ENCODE measurements at regions not wholly inside any gene's neighbourhood (a gene's known extent, or its start where the extent isn't known, plus 50 kb on each side); places are given as distances from the start of the nearest gene placed in this dataset.
A peak's percentile ranks its signal among the peaks of the same experiment; 100 is the strongest.

DNA sequence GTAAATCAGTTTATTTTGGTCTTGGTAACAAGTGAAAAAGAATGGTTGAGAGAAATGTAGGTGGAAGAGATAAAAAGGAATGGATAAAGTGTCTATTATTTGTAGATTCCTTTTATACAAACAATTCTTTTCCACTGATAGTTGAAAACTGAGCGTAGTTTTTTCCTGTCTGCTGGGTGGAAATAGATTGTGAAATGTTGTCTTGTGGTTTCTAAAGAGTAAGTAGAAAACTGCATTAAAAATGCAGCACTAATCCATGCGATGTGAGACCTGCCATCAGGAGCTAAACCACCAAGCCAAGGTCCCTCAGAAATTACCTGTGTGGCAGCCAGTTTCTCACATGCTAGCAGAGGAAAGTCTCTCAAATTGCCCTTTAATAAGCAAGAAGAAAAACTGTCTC lies 103.2 kb upstream of the SLC44A3 start:
- H3K27ac Mint-ChIP-seq (ENCODE audit: unreplicated experiment): no peak overlapping the region
- H3K27me3 Mint-ChIP-seq (ENCODE audit: unreplicated experiment): no peaks in the 10 kb centered on the region
- TF ChIP-seq, protein P1, sequence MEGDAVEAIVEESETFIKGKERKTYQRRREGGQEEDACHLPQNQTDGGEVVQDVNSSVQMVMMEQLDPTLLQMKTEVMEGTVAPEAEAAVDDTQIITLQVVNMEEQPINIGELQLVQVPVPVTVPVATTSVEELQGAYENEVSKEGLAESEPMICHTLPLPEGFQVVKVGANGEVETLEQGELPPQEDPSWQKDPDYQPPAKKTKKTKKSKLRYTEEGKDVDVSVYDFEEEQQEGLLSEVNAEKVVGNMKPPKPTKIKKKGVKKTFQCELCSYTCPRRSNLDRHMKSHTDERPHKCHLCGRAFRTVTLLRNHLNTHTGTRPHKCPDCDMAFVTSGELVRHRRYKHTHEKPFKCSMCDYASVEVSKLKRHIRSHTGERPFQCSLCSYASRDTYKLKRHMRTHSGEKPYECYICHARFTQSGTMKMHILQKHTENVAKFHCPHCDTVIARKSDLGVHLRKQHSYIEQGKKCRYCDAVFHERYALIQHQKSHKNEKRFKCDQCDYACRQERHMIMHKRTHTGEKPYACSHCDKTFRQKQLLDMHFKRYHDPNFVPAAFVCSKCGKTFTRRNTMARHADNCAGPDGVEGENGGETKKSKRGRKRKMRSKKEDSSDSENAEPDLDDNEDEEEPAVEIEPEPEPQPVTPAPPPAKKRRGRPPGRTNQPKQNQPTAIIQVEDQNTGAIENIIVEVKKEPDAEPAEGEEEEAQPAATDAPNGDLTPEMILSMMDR (IDR thresholded peaks at IDR 0.05; ENCODE audit: unreplicated experiment): no peak
- DNase-seq: no peak
- no TSS peak for BruUV-seq (replicated peaks)
- CTCF ChIA-PET: no interaction called here
- peaks cover 8% of the 10 kb centered on the region for H3K36me3 Mint-ChIP-seq (ENCODE audit: insufficient read depth, unreplicated experiment)
- peaks cover 32% of the 10 kb centered on the region for H3K4me1 Mint-ChIP-seq (ENCODE audit: low read depth, unreplicated experiment)
- intact Hi-C loops (cut with micrococcal nuclease; ENCODE audit: unreplicated experiment): no loop called here
- H3K4me3 Mint-ChIP-seq (ENCODE audit: low read depth, unreplicated experiment): no peak overlapping the region
- no peaks in the 10 kb centered on the region for H3K9me3 Mint-ChIP-seq (ENCODE audit: low read depth, unreplicated experiment)

DNA sequence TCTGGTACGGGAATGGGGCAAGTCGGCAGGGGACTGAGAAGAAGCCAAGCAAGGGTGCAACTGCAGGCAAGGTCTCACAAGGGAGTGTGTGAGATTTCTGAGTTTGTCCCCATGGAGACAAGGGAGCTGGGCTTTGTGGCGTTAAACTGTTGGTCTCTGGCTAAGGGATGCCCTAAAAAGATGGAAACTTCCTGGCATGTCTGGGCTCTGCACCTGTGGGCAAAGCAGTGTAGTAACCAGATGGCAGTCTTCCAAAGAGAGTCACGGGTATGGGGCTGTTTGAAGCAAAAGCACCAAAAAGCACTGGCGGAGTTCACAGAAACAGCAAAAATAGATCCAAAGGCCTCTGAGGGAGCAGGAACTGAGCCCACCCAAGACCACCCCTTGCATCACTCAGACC lies 104.8 kb upstream of the SLC44A3 start:
- H3K4me3 Mint-ChIP-seq (ENCODE audit: low read depth, unreplicated experiment): no peak overlapping the region
- intact Hi-C loops (cut with micrococcal nuclease; ENCODE audit: unreplicated experiment): no loop called here
- peak overlapping the region; percentile 40 for H3K27ac Mint-ChIP-seq (ENCODE audit: unreplicated experiment)

DNA sequence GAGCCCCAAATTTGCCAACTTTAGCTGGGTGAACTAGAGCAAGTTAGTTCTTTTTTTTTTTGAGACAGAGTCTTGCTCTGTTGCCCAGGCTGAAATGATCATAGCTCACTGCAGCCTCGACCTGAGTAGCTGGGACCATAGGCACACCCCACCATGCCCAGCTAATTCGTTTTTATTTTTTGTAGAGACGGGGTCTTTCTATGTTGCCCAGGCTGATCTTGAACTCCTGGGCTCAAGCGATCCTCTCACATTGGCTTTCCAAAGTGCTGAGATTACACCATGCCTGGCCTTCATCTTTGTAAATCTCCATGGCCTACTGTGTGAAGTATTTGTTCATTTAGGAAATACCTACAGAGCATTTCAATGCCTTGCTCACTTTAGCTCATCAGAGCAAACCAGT lies 105.6 kb upstream of the SLC44A3 start:
- no peak for DNase-seq

More for the DNA sequence above, 104.8 kb upstream of the SLC44A3 start:
- Mint-ChIP-seq H3K27me3 (ENCODE audit: unreplicated experiment) (no peaks in the 10 kb centered on the region), H3K4me1 (ENCODE audit: low read depth, unreplicated experiment) (peaks cover 30% of the 10 kb centered on the region), H3K9me3 (ENCODE audit: low read depth, unreplicated experiment) (no peaks in the 10 kb centered on the region), H3K36me3 (ENCODE audit: insufficient read depth, unreplicated experiment) (peaks cover 8% of the 10 kb centered on the region)
- CTCF ChIA-PET: no interaction called here
- DNase-seq: no peak
- TF ChIP-seq, protein P1 (IDR thresholded peaks at IDR 0.05; ENCODE audit: unreplicated experiment): no peak
- BruUV-seq (replicated peaks): no TSS peak

DNA sequence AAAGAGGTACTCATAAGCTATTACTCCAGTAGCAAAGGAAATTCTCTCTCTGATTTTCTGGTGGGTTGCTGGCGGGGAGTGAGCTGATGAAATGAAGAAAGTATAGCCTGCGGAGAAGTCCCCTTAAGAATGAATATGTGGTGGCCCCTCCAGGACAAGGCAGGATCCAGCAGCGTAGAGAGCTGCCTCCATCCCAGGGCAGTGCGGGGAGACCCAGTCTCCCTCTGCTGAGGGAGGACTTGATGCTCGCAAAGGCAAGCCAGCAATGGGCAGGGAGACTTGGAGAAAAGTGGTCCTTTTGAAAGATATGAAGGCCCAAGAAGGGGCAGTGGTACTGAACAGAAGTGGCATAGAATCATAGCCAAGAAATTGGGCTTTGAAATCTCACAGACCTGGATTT lies 106.0 kb upstream of the SLC44A3 start:
- TF ChIP-seq, protein P1 (IDR thresholded peaks at IDR 0.05; ENCODE audit: unreplicated experiment): no peak
- peaks cover 8% of the 10 kb centered on the region for H3K36me3 Mint-ChIP-seq (ENCODE audit: insufficient read depth, unreplicated experiment)
- CTCF ChIA-PET: interaction anchor here (0.6 to 1.6 kb wide), 4 partner anchors 14 to 88 kb away, joined by 3 to 5 read pairs (median 4); no protein-coding TSS in a partner anchor
- no peak overlapping the region for H3K4me3 Mint-ChIP-seq (ENCODE audit: low read depth, unreplicated experiment)
- H3K27ac Mint-ChIP-seq (ENCODE audit: unreplicated experiment): peak overlapping the region; percentile 68
- no peak for DNase-seq
- H3K4me1 Mint-ChIP-seq (ENCODE audit: low read depth, unreplicated experiment): peaks cover 24% of the 10 kb centered on the region
- H3K9me3 Mint-ChIP-seq (ENCODE audit: low read depth, unreplicated experiment): no peaks in the 10 kb centered on the region
- TSS peak; percentile 90 for BruUV-seq (replicated peaks)
- intact Hi-C loops (cut with micrococcal nuclease; ENCODE audit: unreplicated experiment): no loop called here
- H3K27me3 Mint-ChIP-seq (ENCODE audit: unreplicated experiment): no peaks in the 10 kb centered on the region

More for the DNA sequence above, 105.6 kb upstream of the SLC44A3 start:
- peak overlapping the region; percentile 40 for H3K27ac Mint-ChIP-seq (ENCODE audit: unreplicated experiment)
- intact Hi-C loops (cut with micrococcal nuclease; ENCODE audit: unreplicated experiment): no loop called here
- H3K4me3 Mint-ChIP-seq (ENCODE audit: low read depth, unreplicated experiment): no peak overlapping the region
- TF ChIP-seq, protein P1 (IDR thresholded peaks at IDR 0.05; ENCODE audit: unreplicated experiment): no peak
- no peaks in the 10 kb centered on the region for H3K27me3 Mint-ChIP-seq (ENCODE audit: unreplicated experiment)
- CTCF ChIA-PET: interaction anchor here (0.9 to 1.6 kb wide), 3 partner anchors 16 to 88 kb away, joined by 3 to 5 read pairs (median 4); no protein-coding TSS in a partner anchor
- no peaks in the 10 kb centered on the region for H3K9me3 Mint-ChIP-seq (ENCODE audit: low read depth, unreplicated experiment)
- no TSS peak for BruUV-seq (replicated peaks)
- peaks cover 24% of the 10 kb centered on the region for H3K4me1 Mint-ChIP-seq (ENCODE audit: low read depth, unreplicated experiment)
- H3K36me3 Mint-ChIP-seq (ENCODE audit: insufficient read depth, unreplicated experiment): peaks cover 8% of the 10 kb centered on the region

Data from Calu3 (cell line).